ENCODE measurements at regions not wholly inside any gene's neighbourhood (a gene's known extent, or its start where the extent isn't known, plus 50 kb on each side); places are given as distances from the start of the nearest gene placed in this dataset.

- TF ChIP-seq CTCF (conservative IDR thresholded peaks at IDR 0.05): no peak
- Mint-ChIP-seq H3K9me3 (peaks cover 7% of the 10 kb centered on the region), H3K27me3 (peaks cover 6% of the 10 kb centered on the region), H3K4me1 (ENCODE audit: unreplicated experiment) (no peaks in the 10 kb centered on the region), H3K27ac (no peak overlapping the region), H3K36me3 (no peaks in the 10 kb centered on the region), H3K4me3 (no peak overlapping the region)
- DNase-seq (ENCODE audit: extremely low spot score, unreplicated experiment): no peak
These were observed 108.1 kb upstream of the COG2 start for GRCh38 chr1:230534224-230534623.

GRCh38 chr1:230531103-230531502, 105.0 kb upstream of the PGBD5 start:
- Mint-ChIP-seq H3K27ac (no peak overlapping the region), H3K36me3 (no peaks in the 10 kb centered on the region), H3K27me3 (peaks cover 7% of the 10 kb centered on the region), H3K4me3 (no peak overlapping the region), H3K9me3 (peaks cover 7% of the 10 kb centered on the region), H3K4me1 (ENCODE audit: unreplicated experiment) (no peaks in the 10 kb centered on the region)
- DNase-seq (ENCODE audit: extremely low spot score, unreplicated experiment): no peak
- no peak for TF ChIP-seq CTCF (conservative IDR thresholded peaks at IDR 0.05)

GRCh38 chr1:230519246-230519645, 93.1 kb upstream of the PGBD5 start:
- H3K4me3 Mint-ChIP-seq: no peak overlapping the region
- H3K4me1 Mint-ChIP-seq (ENCODE audit: unreplicated experiment): peaks cover 8% of the 10 kb centered on the region
- H3K9me3 Mint-ChIP-seq: peaks cover 6% of the 10 kb centered on the region
- no peak for DNase-seq (ENCODE audit: extremely low spot score, unreplicated experiment)
- H3K27me3 Mint-ChIP-seq: peaks cover 25% of the 10 kb centered on the region
- TF ChIP-seq CTCF (conservative IDR thresholded peaks at IDR 0.05): no peak
- H3K36me3 Mint-ChIP-seq: no peaks in the 10 kb centered on the region
- no peak overlapping the region for H3K27ac Mint-ChIP-seq

GRCh38 chr1:230518511-230518910, 92.4 kb upstream of the PGBD5 start:
- no peak for DNase-seq (ENCODE audit: extremely low spot score, unreplicated experiment)
- TF ChIP-seq CTCF (conservative IDR thresholded peaks at IDR 0.05): no peak
- Mint-ChIP-seq H3K27me3 (peaks cover 18% of the 10 kb centered on the region), H3K4me1 (ENCODE audit: unreplicated experiment) (peaks cover 8% of the 10 kb centered on the region), H3K27ac (no peak overlapping the region), H3K36me3 (no peaks in the 10 kb centered on the region), H3K9me3 (peaks cover 6% of the 10 kb centered on the region), H3K4me3 (no peak overlapping the region)

- no peak overlapping the region for H3K27ac Mint-ChIP-seq
- H3K4me1 Mint-ChIP-seq (ENCODE audit: unreplicated experiment): peaks cover 8% of the 10 kb centered on the region
- peaks cover 6% of the 10 kb centered on the region for H3K9me3 Mint-ChIP-seq
- H3K36me3 Mint-ChIP-seq: no peaks in the 10 kb centered on the region
- peaks cover 11% of the 10 kb centered on the region for H3K27me3 Mint-ChIP-seq
- H3K4me3 Mint-ChIP-seq: no peak overlapping the region
- no peak for TF ChIP-seq CTCF (conservative IDR thresholded peaks at IDR 0.05)
- no peak for DNase-seq (ENCODE audit: extremely low spot score, unreplicated experiment)
These were observed 91.7 kb upstream of the PGBD5 start for GRCh38 chr1:230517786-230518185.

GRCh38 chr1:230517326-230517725, 91.2 kb upstream of the PGBD5 start:
- peaks cover 10% of the 10 kb centered on the region for H3K27me3 Mint-ChIP-seq
- H3K27ac Mint-ChIP-seq: no peak overlapping the region
- H3K36me3 Mint-ChIP-seq: no peaks in the 10 kb centered on the region
- H3K4me3 Mint-ChIP-seq: no peak overlapping the region
- H3K9me3 Mint-ChIP-seq: peaks cover 6% of the 10 kb centered on the region
- no peak for DNase-seq (ENCODE audit: extremely low spot score, unreplicated experiment)
- peaks cover 8% of the 10 kb centered on the region for H3K4me1 Mint-ChIP-seq (ENCODE audit: unreplicated experiment)
- no peak for TF ChIP-seq CTCF (conservative IDR thresholded peaks at IDR 0.05)

Measured in type B pancreatic cell (in vitro differentiated cells).